ENCODE measurements at regions not wholly inside any gene's neighbourhood (a gene's known extent, or its start where the extent isn't known, plus 50 kb on each side); places are given as distances from the start of the nearest gene placed in this dataset.

DNA sequence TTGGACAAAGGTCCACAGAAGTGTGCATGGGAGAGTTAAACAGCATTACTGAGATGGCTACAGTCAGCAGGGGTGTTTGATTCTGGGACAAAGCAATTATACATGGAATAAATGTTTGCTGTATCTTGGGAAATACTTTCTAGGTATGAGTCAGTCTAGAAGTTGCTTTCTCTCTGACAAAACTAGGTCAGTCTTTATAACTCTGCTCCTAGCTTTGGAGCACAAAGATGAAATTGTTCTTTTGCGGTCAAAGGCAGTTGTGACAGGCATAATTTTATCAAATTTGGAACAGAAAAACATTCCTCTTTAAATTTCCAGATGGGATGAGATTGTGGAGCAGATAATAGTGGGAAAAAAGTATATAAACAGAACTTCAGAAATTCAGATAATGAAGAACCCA, 1045.4 kb upstream of the MIR17HG start:
- ChIA-PET CTCF (no interaction called here), POLR2A (no interaction called here)
- H3K4me1 ChIP-seq (ENCODE audit: control extremely low read depth in 1 of 4, control insufficient read depth in 4 of 4, insufficient read depth in 4 of 4, low read length in 3 of 4): no peaks in the 10 kb centered on the region
- DNase-seq: no peak
- no CpG with 5 or more reads among the region's 1 CpG for WGBS (ENCODE audit: insufficient coverage)
- no peak overlapping the region for H3K27ac ChIP-seq (ENCODE audit: insufficient read depth in 1 of 2, low read depth in 1 of 2, low read length in 2 of 2, poor library complexity in 1 of 2, severe bottlenecking in 2 of 2)
- no peaks in the 10 kb centered on the region for H3K9me3 ChIP-seq (ENCODE audit: control extremely low read depth in 1 of 5, control insufficient read depth in 4 of 5, insufficient read depth in 2 of 5, low read depth in 1 of 5, low read length in 4 of 5)
- H3K36me3 ChIP-seq (ENCODE audit: control insufficient read depth in 4 of 4, insufficient read depth in 4 of 4, low read length in 3 of 4): no peaks in the 10 kb centered on the region
- H3K4me3 ChIP-seq (ENCODE audit: control insufficient read depth in 1 of 7, extremely low read depth in 1 of 7, insufficient read depth in 4 of 7, low read depth in 2 of 7, low read length in 6 of 7): no peak overlapping the region
- no peaks in the 10 kb centered on the region for H3K27me3 ChIP-seq (replicated peaks in 2 of 5; ENCODE audit: control insufficient read depth in 4 of 5, insufficient read depth in 5 of 5, low read length in 4 of 5)

DNA sequence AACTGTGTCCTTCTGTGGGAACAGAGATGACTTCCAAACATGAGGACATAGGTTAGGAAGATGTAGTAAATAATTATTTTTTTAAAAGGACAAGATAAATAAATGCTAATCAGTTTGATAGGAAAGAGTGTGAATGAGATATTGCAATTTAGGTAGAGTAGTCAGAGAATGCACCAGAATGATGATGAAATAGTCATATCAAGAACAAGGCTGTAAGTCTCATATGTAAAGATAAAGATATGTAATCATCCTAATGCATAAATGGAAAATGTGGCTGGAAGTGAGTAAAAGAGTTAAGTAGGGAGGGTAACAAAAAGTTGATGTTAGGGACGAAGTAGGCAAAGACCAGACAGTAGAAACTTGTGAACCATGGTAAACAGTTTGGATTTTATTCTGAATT, 1041.7 kb upstream of the MIR17HG start:
- POLR2A ChIA-PET: no interaction called here
- H3K4me3 ChIP-seq (ENCODE audit: control insufficient read depth in 1 of 7, extremely low read depth in 1 of 7, insufficient read depth in 4 of 7, low read depth in 2 of 7, low read length in 6 of 7): no peak overlapping the region
- DNase-seq: no peak
- H3K27me3 ChIP-seq (replicated peaks in 2 of 5; ENCODE audit: control insufficient read depth in 4 of 5, insufficient read depth in 5 of 5, low read length in 4 of 5): no peaks in the 10 kb centered on the region
- H3K9me3 ChIP-seq (ENCODE audit: control extremely low read depth in 1 of 5, control insufficient read depth in 4 of 5, insufficient read depth in 2 of 5, low read depth in 1 of 5, low read length in 4 of 5): no peaks in the 10 kb centered on the region
- CTCF ChIA-PET: no interaction called here
- no peak overlapping the region for H3K27ac ChIP-seq (ENCODE audit: insufficient read depth in 1 of 2, low read depth in 1 of 2, low read length in 2 of 2, poor library complexity in 1 of 2, severe bottlenecking in 2 of 2)
- H3K4me1 ChIP-seq (ENCODE audit: control extremely low read depth in 1 of 4, control insufficient read depth in 4 of 4, insufficient read depth in 4 of 4, low read length in 3 of 4): no peaks in the 10 kb centered on the region
- WGBS (ENCODE audit: insufficient coverage): 100% methylated on average over 1 of the region's 1 CpG
- no peaks in the 10 kb centered on the region for H3K36me3 ChIP-seq (ENCODE audit: control insufficient read depth in 4 of 4, insufficient read depth in 4 of 4, low read length in 3 of 4)

DNA sequence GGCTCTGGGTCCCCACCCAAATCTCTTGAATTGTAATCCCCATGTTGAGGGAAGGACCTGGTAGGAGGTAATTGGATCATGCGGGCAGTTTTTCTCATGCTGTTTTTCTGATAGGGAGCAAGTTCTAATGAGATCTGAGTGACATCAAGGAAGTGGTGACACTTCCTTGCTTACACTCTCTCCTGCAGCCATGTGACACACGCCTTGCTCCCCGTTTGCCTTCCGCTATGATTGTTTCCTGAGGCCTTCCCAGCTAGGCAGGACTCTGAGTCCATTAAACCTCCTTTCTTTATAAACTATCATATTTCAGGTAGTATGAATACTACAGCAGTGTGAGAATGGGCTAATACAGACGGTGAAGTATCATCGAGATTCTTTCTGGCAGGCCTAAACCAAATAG, 1040.4 kb upstream of the MIR17HG start:
- no peaks in the 10 kb centered on the region for H3K27me3 ChIP-seq (replicated peaks in 2 of 5; ENCODE audit: control insufficient read depth in 4 of 5, insufficient read depth in 5 of 5, low read length in 4 of 5)
- no peak for DNase-seq
- H3K4me1 ChIP-seq (ENCODE audit: control extremely low read depth in 1 of 4, control insufficient read depth in 4 of 4, insufficient read depth in 4 of 4, low read length in 3 of 4): no peaks in the 10 kb centered on the region
- ChIA-PET POLR2A (interaction anchor here (0.8 kb wide), 1 partner anchor 106 kb away, joined by 3 read pairs; no protein-coding TSS in a partner anchor), CTCF (interaction anchor here (1.0 kb wide), 1 partner anchor 12 kb away, joined by 3 read pairs; no protein-coding TSS in a partner anchor)
- WGBS (ENCODE audit: insufficient coverage): 100% methylated on average over 2 of the region's 6 CpGs
- no peak overlapping the region for H3K27ac ChIP-seq (ENCODE audit: insufficient read depth in 1 of 2, low read depth in 1 of 2, low read length in 2 of 2, poor library complexity in 1 of 2, severe bottlenecking in 2 of 2)
- no peak overlapping the region for H3K4me3 ChIP-seq (ENCODE audit: control insufficient read depth in 1 of 7, extremely low read depth in 1 of 7, insufficient read depth in 4 of 7, low read depth in 2 of 7, low read length in 6 of 7)
- no peaks in the 10 kb centered on the region for H3K9me3 ChIP-seq (ENCODE audit: control extremely low read depth in 1 of 5, control insufficient read depth in 4 of 5, insufficient read depth in 2 of 5, low read depth in 1 of 5, low read length in 4 of 5)
- no peaks in the 10 kb centered on the region for H3K36me3 ChIP-seq (ENCODE audit: control insufficient read depth in 4 of 4, insufficient read depth in 4 of 4, low read length in 3 of 4)

DNA sequence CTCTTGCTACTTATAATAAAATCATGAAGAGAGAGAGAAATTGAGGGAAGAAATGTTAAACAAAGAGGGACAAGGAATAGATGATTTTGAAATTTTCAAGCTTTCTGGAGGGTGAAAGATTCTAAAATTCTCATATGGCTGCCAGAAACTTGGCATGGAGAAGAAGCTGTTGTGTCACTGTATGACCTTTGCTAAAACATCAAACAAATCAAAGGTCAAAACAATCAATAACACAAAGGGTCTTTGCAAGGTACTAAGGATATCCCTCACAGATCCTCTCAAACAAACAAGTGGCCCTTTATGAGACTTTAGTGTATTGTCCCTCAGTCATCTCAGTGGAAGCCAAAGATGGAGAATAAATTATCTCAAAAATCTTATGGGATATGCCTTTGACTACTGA, 1039.2 kb upstream of the MIR17HG start:
- Histone ChIP-seq H3K27me3 (replicated peaks in 2 of 5; ENCODE audit: control insufficient read depth in 4 of 5, insufficient read depth in 5 of 5, low read length in 4 of 5) (no peaks in the 10 kb centered on the region), H3K36me3 (ENCODE audit: control insufficient read depth in 4 of 4, insufficient read depth in 4 of 4, low read length in 3 of 4) (no peaks in the 10 kb centered on the region), H3K4me3 (ENCODE audit: control insufficient read depth in 1 of 7, extremely low read depth in 1 of 7, insufficient read depth in 4 of 7, low read depth in 2 of 7, low read length in 6 of 7) (no peak overlapping the region), H3K27ac (ENCODE audit: insufficient read depth in 1 of 2, low read depth in 1 of 2, low read length in 2 of 2, poor library complexity in 1 of 2, severe bottlenecking in 2 of 2) (no peak overlapping the region), H3K4me1 (ENCODE audit: control extremely low read depth in 1 of 4, control insufficient read depth in 4 of 4, insufficient read depth in 4 of 4, low read length in 3 of 4) (no peaks in the 10 kb centered on the region), H3K9me3 (ENCODE audit: control extremely low read depth in 1 of 5, control insufficient read depth in 4 of 5, insufficient read depth in 2 of 5, low read depth in 1 of 5, low read length in 4 of 5) (no peaks in the 10 kb centered on the region)
- DNase-seq: no peak
- POLR2A ChIA-PET: no interaction called here
- CTCF ChIA-PET: interaction anchor here (1.0 kb wide), 1 partner anchor 11 kb away, joined by 3 read pairs; no protein-coding TSS in a partner anchor

DNA sequence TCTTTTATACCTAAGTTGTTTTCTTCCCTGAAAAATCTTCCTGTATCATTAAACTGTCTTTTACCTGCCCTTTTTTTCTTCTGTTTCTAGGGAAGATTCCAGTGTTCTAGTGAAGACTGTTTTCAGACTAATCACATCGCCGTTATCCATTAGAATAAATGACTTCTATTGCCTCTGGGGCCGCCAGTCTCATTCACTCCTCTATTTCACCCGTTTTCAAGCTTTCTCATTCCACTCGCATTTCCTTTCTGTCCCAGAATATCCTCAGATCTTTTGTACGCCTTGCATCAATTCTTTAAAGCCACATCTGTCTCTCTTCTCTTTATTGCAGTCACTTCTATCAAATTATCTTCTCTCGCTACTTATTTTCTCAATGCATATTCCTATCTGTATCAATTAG, 1035.6 kb upstream of the MIR17HG start:
- H3K9me3 ChIP-seq (ENCODE audit: control extremely low read depth in 1 of 5, control insufficient read depth in 4 of 5, insufficient read depth in 2 of 5, low read depth in 1 of 5, low read length in 4 of 5): no peaks in the 10 kb centered on the region
- no peaks in the 10 kb centered on the region for H3K4me1 ChIP-seq (ENCODE audit: control extremely low read depth in 1 of 4, control insufficient read depth in 4 of 4, insufficient read depth in 4 of 4, low read length in 3 of 4)
- ChIA-PET POLR2A (no interaction called here), CTCF (no interaction called here)
- H3K27ac ChIP-seq (ENCODE audit: insufficient read depth in 1 of 2, low read depth in 1 of 2, low read length in 2 of 2, poor library complexity in 1 of 2, severe bottlenecking in 2 of 2): no peak overlapping the region
- DNase-seq: no peak
- H3K4me3 ChIP-seq (ENCODE audit: control insufficient read depth in 1 of 7, extremely low read depth in 1 of 7, insufficient read depth in 4 of 7, low read depth in 2 of 7, low read length in 6 of 7): no peak overlapping the region
- no peaks in the 10 kb centered on the region for H3K36me3 ChIP-seq (ENCODE audit: control insufficient read depth in 4 of 4, insufficient read depth in 4 of 4, low read length in 3 of 4)
- H3K27me3 ChIP-seq (replicated peaks in 2 of 5; ENCODE audit: control insufficient read depth in 4 of 5, insufficient read depth in 5 of 5, low read length in 4 of 5): no peaks in the 10 kb centered on the region
- 91% methylated on average over 6 of the region's 7 CpGs for WGBS (ENCODE audit: insufficient coverage)

DNA sequence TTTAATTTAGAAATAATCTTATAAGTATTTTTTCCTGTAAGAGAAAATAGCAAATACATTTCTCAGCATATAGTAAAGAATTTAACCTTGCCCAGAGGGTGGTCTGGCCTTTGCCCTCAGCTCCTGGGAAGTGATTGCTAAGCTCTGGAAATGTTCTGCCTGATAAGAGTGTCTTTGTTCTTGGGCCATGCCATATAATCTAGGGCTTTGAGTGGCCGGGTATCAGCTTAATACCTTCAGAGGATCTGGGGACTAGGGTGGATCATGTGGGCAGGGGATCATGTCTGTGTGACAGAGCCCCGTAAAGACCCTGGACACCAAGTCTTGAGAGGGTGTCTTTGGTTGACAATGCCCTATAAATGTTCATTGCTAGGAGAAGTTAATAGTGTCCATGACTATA, 1032.4 kb upstream of the MIR17HG start:
- Histone ChIP-seq H3K9me3 (ENCODE audit: control extremely low read depth in 1 of 5, control insufficient read depth in 4 of 5, insufficient read depth in 2 of 5, low read depth in 1 of 5, low read length in 4 of 5) (no peaks in the 10 kb centered on the region), H3K36me3 (ENCODE audit: control insufficient read depth in 4 of 4, insufficient read depth in 4 of 4, low read length in 3 of 4) (no peaks in the 10 kb centered on the region), H3K4me3 (ENCODE audit: control insufficient read depth in 1 of 7, extremely low read depth in 1 of 7, insufficient read depth in 4 of 7, low read depth in 2 of 7, low read length in 6 of 7) (no peak overlapping the region), H3K27ac (ENCODE audit: insufficient read depth in 1 of 2, low read depth in 1 of 2, low read length in 2 of 2, poor library complexity in 1 of 2, severe bottlenecking in 2 of 2) (no peak overlapping the region), H3K4me1 (ENCODE audit: control extremely low read depth in 1 of 4, control insufficient read depth in 4 of 4, insufficient read depth in 4 of 4, low read length in 3 of 4) (no peaks in the 10 kb centered on the region), H3K27me3 (replicated peaks in 2 of 5; ENCODE audit: control insufficient read depth in 4 of 5, insufficient read depth in 5 of 5, low read length in 4 of 5) (no peaks in the 10 kb centered on the region)
- POLR2A ChIA-PET: no interaction called here
- no peak for DNase-seq
- WGBS (ENCODE audit: insufficient coverage): 100% methylated on average over 2 of the region's 2 CpGs
- CTCF ChIA-PET: no interaction called here

DNA sequence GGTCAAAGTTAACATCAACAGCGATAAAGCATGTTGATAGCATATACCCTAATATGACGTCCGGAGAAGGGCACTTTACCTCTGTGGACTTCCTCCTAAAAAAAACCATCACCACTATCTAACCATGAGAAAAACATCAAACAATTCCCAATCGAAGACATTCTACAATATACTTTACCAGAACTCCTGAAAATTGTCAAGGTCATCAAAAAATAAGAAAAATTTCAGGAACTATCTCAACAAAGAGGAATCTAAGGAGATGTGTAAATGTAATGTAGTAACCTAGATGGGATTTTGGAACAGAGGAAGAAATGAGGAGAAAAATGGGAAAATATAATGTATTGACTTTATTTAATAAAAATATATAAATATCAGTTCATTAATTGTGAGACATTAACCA, 1026.8 kb upstream of the MIR17HG start:
- no peak for DNase-seq
- Histone ChIP-seq H3K9me3 (ENCODE audit: control extremely low read depth in 1 of 5, control insufficient read depth in 4 of 5, insufficient read depth in 2 of 5, low read depth in 1 of 5, low read length in 4 of 5) (no peaks in the 10 kb centered on the region), H3K4me1 (ENCODE audit: control extremely low read depth in 1 of 4, control insufficient read depth in 4 of 4, insufficient read depth in 4 of 4, low read length in 3 of 4) (no peaks in the 10 kb centered on the region), H3K27me3 (replicated peaks in 2 of 5; ENCODE audit: control insufficient read depth in 4 of 5, insufficient read depth in 5 of 5, low read length in 4 of 5) (no peaks in the 10 kb centered on the region), H3K4me3 (ENCODE audit: control insufficient read depth in 1 of 7, extremely low read depth in 1 of 7, insufficient read depth in 4 of 7, low read depth in 2 of 7, low read length in 6 of 7) (no peak overlapping the region), H3K27ac (ENCODE audit: insufficient read depth in 1 of 2, low read depth in 1 of 2, low read length in 2 of 2, poor library complexity in 1 of 2, severe bottlenecking in 2 of 2) (no peak overlapping the region), H3K36me3 (ENCODE audit: control insufficient read depth in 4 of 4, insufficient read depth in 4 of 4, low read length in 3 of 4) (no peaks in the 10 kb centered on the region)
- CTCF ChIA-PET: no interaction called here
- POLR2A ChIA-PET: no interaction called here
- WGBS (ENCODE audit: insufficient coverage): 89% methylated on average over 2 of the region's 4 CpGs
